H1 (cell line): ENCODE measurements at regions not wholly inside any gene's neighbourhood (a gene's known extent, or its start where the extent isn't known, plus 50 kb on each side); places are given as distances from the start of the nearest gene placed in this dataset.

Source experiments
- MAX ChIP-seq: IDR thresholded peaks from 2 replicates; pipeline ENCODE4 v1.6.1; 2012; ENCODE audit warnings: inconsistent platforms
- SRF ChIP-seq: IDR thresholded peaks from 2 replicates; pipeline ENCODE4 v1.6.1; 2011; ENCODE audit warnings: mild to moderate bottlenecking, low read depth, low read length, moderate library complexity

GRCh38 chr1:189311915-189312314, 1165.7 kb downstream of the BRINP3 start:
- TF ChIP-seq MAX (no peak), SRF (no peak)
